GM23338 (cell line): ENCODE measurements at regions not wholly inside any gene's neighbourhood (a gene's known extent, or its start where the extent isn't known, plus 50 kb on each side); places are given as distances from the start of the nearest gene placed in this dataset.

ENCODE experiments used
- ATAC-seq: fragments of 200-7000 bp; cut with Tn5 transposase; 3 replicates; pipeline ENCODE4 v1.9.1; 2020
- DNase-seq: peaks from one replicate; pipeline ENCODE4 v3.0.0-alpha.2; 2015; ENCODE audit warnings: low spot score
- H2AFZ ChIP-seq: fragments of 200-600 bp; sonication (generic); 2 replicates; pipeline ENCODE4 v1.8.0; 2016; ENCODE audit warnings: antibody characterized with exemption, mild to moderate bottlenecking, moderate library complexity
- H3F3A ChIP-seq: fragments of 200-600 bp; sonication (generic); replicated peaks from 2 replicates; pipeline ENCODE4 v1.8.0; 2017; ENCODE audit warnings: antibody characterized with exemption, mixed run types, low read depth
- H3K27ac ChIP-seq: fragments of 200-600 bp; sonication (generic); 2 replicates; pipeline ENCODE4 v1.6.1; 2016; ENCODE audit warnings: low read depth
- H3K27me3 ChIP-seq: fragments of 200-600 bp; sonication (generic); 2 replicates; pipeline ENCODE4 v1.8.0; 2016; ENCODE audit warnings: mild to moderate bottlenecking, mixed run types, moderate library complexity; ENCODE audit not compliant: insufficient read depth
- H3K36me3 ChIP-seq: fragments of 200-600 bp; sonication (generic); 2 replicates; pipeline ENCODE4 v1.8.0; 2016; ENCODE audit warnings: mild to moderate bottlenecking; ENCODE audit not compliant: insufficient read depth
- H3K4me1 ChIP-seq: fragments of 200-600 bp; sonication (generic); 2 replicates; pipeline ENCODE4 v1.8.0; 2016; ENCODE audit warnings: mild to moderate bottlenecking, moderate library complexity; ENCODE audit not compliant: insufficient read depth
- H3K4me2 ChIP-seq: fragments of 200-600 bp; sonication (generic); 2 replicates; pipeline ENCODE4 v1.7.1; 2017; ENCODE audit warnings: mixed run types
- H3K4me3 ChIP-seq: fragments of 200-600 bp; sonication (generic); 2 replicates; pipeline ENCODE4 v1.6.1; 2016; ENCODE audit warnings: mixed run types
- H3K79me2 ChIP-seq: fragments of 200-600 bp; sonication (generic); replicated peaks from 2 replicates; pipeline ENCODE4 v1.8.0; 2017; ENCODE audit warnings: mild to moderate bottlenecking; ENCODE audit not compliant: insufficient read depth
- H3K9me2 ChIP-seq: fragments of 200-600 bp; sonication (generic); 2 replicates; pipeline ENCODE4 v1.8.0; 2017; ENCODE audit not compliant: insufficient read depth
- H4K20me1 ChIP-seq: fragments of 200-600 bp; sonication (generic); replicated peaks from 2 replicates; pipeline ENCODE4 v1.8.0; 2017; ENCODE audit warnings: mild to moderate bottlenecking; ENCODE audit not compliant: insufficient read depth
- H3K27ac Mint-ChIP-seq: 2 replicates; pipeline ENCODE4 v1.8.0; 2020; ENCODE audit warnings: inconsistent platforms, mild to moderate bottlenecking, moderate library complexity, mixed read lengths
- H3K27me3 Mint-ChIP-seq: 3 replicates; pipeline ENCODE4 v1.8.0; 2022; ENCODE audit warnings: low read depth, mild to moderate bottlenecking, moderate library complexity, mixed read lengths, inconsistent platforms; ENCODE audit not compliant: insufficient read depth, poor library complexity
- H3K36me3 Mint-ChIP-seq: 3 replicates; pipeline ENCODE4 v1.8.0; 2021; ENCODE audit warnings: low read depth, mild to moderate bottlenecking, inconsistent platforms, moderate library complexity, mixed read lengths
- H3K4me1 Mint-ChIP-seq: 3 replicates; pipeline ENCODE4 v1.8.0; 2020; ENCODE audit warnings: mild to moderate bottlenecking, inconsistent platforms, mixed read lengths
- H3K4me3 Mint-ChIP-seq: 3 replicates; pipeline ENCODE4 v1.8.0; 2021; ENCODE audit warnings: moderate library complexity, mild to moderate bottlenecking, inconsistent platforms, mixed read lengths
- H3K9me3 Mint-ChIP-seq: 3 replicates; pipeline ENCODE4 v1.8.0; 2020; ENCODE audit warnings: moderate library complexity, mild to moderate bottlenecking, inconsistent platforms, mixed read lengths
- CREB1 ChIP-seq: fragments of 250-450 bp; sonication (Bioruptor Pico); IDR thresholded peaks from 2 replicates; pipeline ENCODE4 v1.5.0; 2020; ENCODE audit warnings: low read depth, mild to moderate bottlenecking, moderate library complexity
- CTCF ChIP-seq, 2 experiments: fragments of 200-600 bp in 1 of 2; sonication (generic) in 1 of 2; conservative IDR thresholded peaks; 2 replicates each; pipeline versions ENCODE4 v1.5.1 to v1.6.1; 2016 to 2017; ENCODE audit warnings: antibody characterized with exemption in 2 of 2, low read depth in 2 of 2, mild to moderate bottlenecking in 2 of 2, moderate library complexity in 1 of 2
- ETS1 ChIP-seq: IDR thresholded peaks from 2 replicates; pipeline ENCODE4 v1.6.1; 2016; ENCODE audit warnings: antibody characterized with exemption
- EZH2 ChIP-seq: fragments of 200-600 bp; sonication (generic); IDR thresholded peaks from one replicate; pipeline ENCODE4 v1.8.0; 2017; ENCODE audit warnings: antibody characterized with exemption, mild to moderate bottlenecking, low read depth; ENCODE audit not compliant: unreplicated experiment
- EZH2phosphoT487 ChIP-seq: fragments of 200-600 bp; sonication (generic); IDR thresholded peaks from one replicate; pipeline ENCODE4 v1.8.1; 2018; ENCODE audit warnings: antibody characterized with exemption; ENCODE audit not compliant: unreplicated experiment
- JUNB ChIP-seq: IDR thresholded peaks from one replicate; pipeline ENCODE4 v1.6.1; 2016; ENCODE audit warnings: antibody characterized with exemption; ENCODE audit not compliant: unreplicated experiment
- NANOG ChIP-seq: IDR thresholded peaks from 2 replicates; pipeline ENCODE4 v1.6.1; 2016; ENCODE audit warnings: antibody characterized with exemption, borderline replicate concordance
- STAT1 ChIP-seq: IDR thresholded peaks from one replicate; pipeline ENCODE4 v1.6.1; 2016; ENCODE audit warnings: antibody characterized with exemption; ENCODE audit not compliant: unreplicated experiment
- ZNF114 ChIP-seq: fragments of 250-450 bp; sonication (Bioruptor Pico); IDR thresholded peaks from 2 replicates; pipeline ENCODE4 v1.5.0; 2020; ENCODE audit warnings: mild to moderate bottlenecking, moderate library complexity
- ZNF331 ChIP-seq: fragments of 250-450 bp; sonication (Bioruptor Pico); IDR thresholded peaks from 2 replicates; pipeline ENCODE4 v1.5.0; 2020; ENCODE audit warnings: low read depth, mild to moderate bottlenecking, moderate library complexity
- TF ChIP-seq, protein P1 (sequence below): IDR thresholded peaks from one replicate; pipeline ENCODE4 v1.6.1; 2018; ENCODE audit warnings: antibody characterized with exemption; ENCODE audit not compliant: unreplicated experiment

GRCh38 chrX:104432321-104432720 is 133.7 kb upstream of the IL1RAPL2 start:
- no peak for TF ChIP-seq STAT1
- TF ChIP-seq, protein P1, sequence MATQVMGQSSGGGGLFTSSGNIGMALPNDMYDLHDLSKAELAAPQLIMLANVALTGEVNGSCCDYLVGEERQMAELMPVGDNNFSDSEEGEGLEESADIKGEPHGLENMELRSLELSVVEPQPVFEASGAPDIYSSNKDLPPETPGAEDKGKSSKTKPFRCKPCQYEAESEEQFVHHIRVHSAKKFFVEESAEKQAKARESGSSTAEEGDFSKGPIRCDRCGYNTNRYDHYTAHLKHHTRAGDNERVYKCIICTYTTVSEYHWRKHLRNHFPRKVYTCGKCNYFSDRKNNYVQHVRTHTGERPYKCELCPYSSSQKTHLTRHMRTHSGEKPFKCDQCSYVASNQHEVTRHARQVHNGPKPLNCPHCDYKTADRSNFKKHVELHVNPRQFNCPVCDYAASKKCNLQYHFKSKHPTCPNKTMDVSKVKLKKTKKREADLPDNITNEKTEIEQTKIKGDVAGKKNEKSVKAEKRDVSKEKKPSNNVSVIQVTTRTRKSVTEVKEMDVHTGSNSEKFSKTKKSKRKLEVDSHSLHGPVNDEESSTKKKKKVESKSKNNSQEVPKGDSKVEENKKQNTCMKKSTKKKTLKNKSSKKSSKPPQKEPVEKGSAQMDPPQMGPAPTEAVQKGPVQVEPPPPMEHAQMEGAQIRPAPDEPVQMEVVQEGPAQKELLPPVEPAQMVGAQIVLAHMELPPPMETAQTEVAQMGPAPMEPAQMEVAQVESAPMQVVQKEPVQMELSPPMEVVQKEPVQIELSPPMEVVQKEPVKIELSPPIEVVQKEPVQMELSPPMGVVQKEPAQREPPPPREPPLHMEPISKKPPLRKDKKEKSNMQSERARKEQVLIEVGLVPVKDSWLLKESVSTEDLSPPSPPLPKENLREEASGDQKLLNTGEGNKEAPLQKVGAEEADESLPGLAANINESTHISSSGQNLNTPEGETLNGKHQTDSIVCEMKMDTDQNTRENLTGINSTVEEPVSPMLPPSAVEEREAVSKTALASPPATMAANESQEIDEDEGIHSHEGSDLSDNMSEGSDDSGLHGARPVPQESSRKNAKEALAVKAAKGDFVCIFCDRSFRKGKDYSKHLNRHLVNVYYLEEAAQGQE, result no peak
- TF ChIP-seq EZH2, result no peak
- TF ChIP-seq EZH2phosphoT487, result no peak
- TF ChIP-seq ZNF331 (CRISPR knock-in tag), result no peak
- TF ChIP-seq CREB1, result no peak
- TF ChIP-seq CTCF (conservative IDR thresholded peaks at IDR 0.05; ENCODE audit: low read depth in 2 of 2), result no peak
- no peak for TF ChIP-seq JUNB
- no peak for TF ChIP-seq ETS1
- no peak for TF ChIP-seq ZNF114 (CRISPR knock-in tag)
- H3K9me2 ChIP-seq, result no peaks in the 10 kb centered on the region
- ATAC-seq (no peak), DNase-seq (no peak)
- Mint-ChIP-seq H3K27ac (no peak overlapping the region), H3K4me1 (peaks cover 5% of the 10 kb centered on the region; the same call in 2 of the 3 replicates), H3K4me3 (no peak overlapping the region), H3K36me3 (no peaks in the 10 kb centered on the region), H3K27me3 (peaks cover 1% of the 10 kb centered on the region), H3K9me3 (no peaks in the 10 kb centered on the region)
- no peaks in the 10 kb centered on the region for H3K36me3 ChIP-seq
- H3F3A ChIP-seq, result no peaks in the 10 kb centered on the region
- no peaks in the 10 kb centered on the region for H3K79me2 ChIP-seq
- no peaks in the 10 kb centered on the region for H3K4me1 ChIP-seq
- H3K27me3 ChIP-seq, result no peaks in the 10 kb centered on the region
- H2AFZ ChIP-seq, result no peak overlapping the region
- no peak overlapping the region for H3K4me3 ChIP-seq
- no peak overlapping the region for H3K4me2 ChIP-seq
- H4K20me1 ChIP-seq, result no peaks in the 10 kb centered on the region
- H3K27ac ChIP-seq, result no peak overlapping the region

GRCh38 chrX:104430742-104431119 is 135.3 kb upstream of the IL1RAPL2 start:
- Histone ChIP-seq H3K4me1 (peaks cover 5% of the 10 kb centered on the region; the same call in 1 of the 2 replicates), H3F3A (no peaks in the 10 kb centered on the region), H4K20me1 (no peaks in the 10 kb centered on the region), H3K4me3 (no peak overlapping the region), H3K27me3 (no peaks in the 10 kb centered on the region), H3K27ac (no peak overlapping the region), H3K36me3 (no peaks in the 10 kb centered on the region), H3K4me2 (no peak overlapping the region), H3K9me2 (no peaks in the 10 kb centered on the region), H3K79me2 (no peaks in the 10 kb centered on the region), H2AFZ (no peak overlapping the region)
- no peaks in the 10 kb centered on the region for H3K36me3 Mint-ChIP-seq
- DNase-seq, result no peak
- no peak overlapping the region for H3K4me3 Mint-ChIP-seq
- no peak overlapping the region for H3K27ac Mint-ChIP-seq
- no peak for ATAC-seq
- H3K9me3 Mint-ChIP-seq, result no peaks in the 10 kb centered on the region
- H3K4me1 Mint-ChIP-seq, result peaks cover 8% of the 10 kb centered on the region
- H3K27me3 Mint-ChIP-seq, result peaks cover 1% of the 10 kb centered on the region
- TF ChIP-seq EZH2 (no peak), CREB1 (no peak), NANOG (no peak), STAT1 (no peak), ZNF331 (CRISPR knock-in tag) (no peak), EZH2phosphoT487 (no peak)
